Skeletal muscle satellite cell (primary cell): ENCODE measurements at regions not wholly inside any gene's neighbourhood (a gene's known extent, or its start where the extent isn't known, plus 50 kb on each side); places are given as distances from the start of the nearest gene placed in this dataset.

Experiments
- H3K27me3 ChIP-seq: 2 replicates; pipeline ENCODE4 v1.7.0; 2013; ENCODE audit warnings: low read length; ENCODE audit not compliant: control insufficient read depth, insufficient read depth
- H3K36me3 ChIP-seq: 2 replicates; pipeline ENCODE4 v1.7.0; 2013; ENCODE audit warnings: mild to moderate bottlenecking, control low read depth, low read length; ENCODE audit not compliant: insufficient read depth
- H3K4me1 ChIP-seq: 2 replicates; pipeline ENCODE4 v1.7.0; 2013; ENCODE audit warnings: low read length; ENCODE audit not compliant: control insufficient read depth, insufficient read depth
- H3K4me2 ChIP-seq: 2 replicates; pipeline ENCODE4 v1.7.0; 2013; ENCODE audit warnings: mild to moderate bottlenecking, low read length
- H3K4me3 ChIP-seq: 2 replicates; pipeline ENCODE4 v1.7.0; 2013; ENCODE audit warnings: low read length
- H3K9ac ChIP-seq: 2 replicates; pipeline ENCODE4 v1.7.0; 2013; ENCODE audit warnings: mild to moderate bottlenecking, low read depth, low read length, moderate library complexity
- H3K9me3 ChIP-seq: replicated peaks from 2 replicates; pipeline ENCODE4 v1.7.0; 2013; ENCODE audit warnings: mild to moderate bottlenecking, control low read depth, low read length

DNA sequence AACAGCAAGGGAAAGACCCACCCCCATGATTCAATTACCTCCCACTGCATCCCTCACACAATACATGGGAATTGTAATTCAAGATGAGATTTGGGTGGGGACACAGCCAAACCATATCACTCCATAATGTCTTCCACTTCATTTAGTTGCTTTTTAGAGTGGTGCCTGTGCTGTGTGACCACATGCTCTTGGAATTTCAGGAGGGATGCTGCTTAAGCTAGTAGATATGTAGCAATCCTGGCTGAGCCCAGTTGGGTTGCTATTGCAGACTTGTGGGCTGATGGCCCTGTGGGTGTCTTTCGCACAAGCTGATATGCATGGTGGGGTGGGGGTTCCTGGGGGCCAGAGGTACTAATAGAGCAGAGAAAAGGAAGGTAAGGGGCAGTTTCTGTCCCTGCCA, 160.4 kb upstream of the SYT6 start:
- H3K4me1 ChIP-seq = peaks cover 5% of the 10 kb centered on the region
- H3K4me2 ChIP-seq = no peak overlapping the region
- H3K9me3 ChIP-seq = no peaks in the 10 kb centered on the region
- no peaks in the 10 kb centered on the region for H3K27me3 ChIP-seq
- H3K9ac ChIP-seq = no peak overlapping the region
- H3K4me3 ChIP-seq = no peak overlapping the region
- H3K36me3 ChIP-seq = no peaks in the 10 kb centered on the region

- Histone ChIP-seq H3K9ac (no peak overlapping the region), H3K9me3 (no peaks in the 10 kb centered on the region), H3K36me3 (no peaks in the 10 kb centered on the region), H3K4me1 (no peaks in the 10 kb centered on the region), H3K4me3 (no peak overlapping the region), H3K27me3 (no peaks in the 10 kb centered on the region), H3K4me2 (no peak overlapping the region)
Observed at GRCh38 chr1:114310695-114311271, 157.1 kb upstream of the SYT6 start.

DNA sequence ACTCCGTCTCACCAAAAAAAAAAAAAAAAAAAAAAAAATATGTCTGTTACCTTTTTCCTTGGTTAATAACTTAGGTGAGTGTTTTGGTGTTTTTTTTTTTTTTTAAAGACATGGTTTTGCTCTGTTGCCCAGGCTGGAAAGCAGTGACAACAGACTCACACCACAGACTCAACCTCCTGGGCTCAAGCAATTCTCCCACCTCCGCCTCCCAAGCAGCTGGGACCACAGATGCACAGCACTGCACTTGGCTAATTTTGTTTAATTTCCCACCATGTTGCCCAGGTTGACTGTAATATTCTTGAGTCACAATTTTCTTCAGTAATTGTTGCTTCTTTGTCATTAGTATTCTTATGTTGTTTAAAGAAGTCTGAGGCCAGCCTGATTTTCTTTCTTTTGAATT, 149.2 kb upstream of the SYT6 start:
- H3K36me3 ChIP-seq = no peaks in the 10 kb centered on the region
- H3K4me3 ChIP-seq = no peak overlapping the region
- H3K9me3 ChIP-seq = no peaks in the 10 kb centered on the region
- H3K9ac ChIP-seq = no peak overlapping the region
- no peak overlapping the region for H3K4me2 ChIP-seq
- peaks cover 7% of the 10 kb centered on the region for H3K27me3 ChIP-seq
- H3K4me1 ChIP-seq = no peaks in the 10 kb centered on the region

- H3K4me3 ChIP-seq = no peak overlapping the region
- H3K36me3 ChIP-seq = no peaks in the 10 kb centered on the region
- H3K4me1 ChIP-seq = no peaks in the 10 kb centered on the region
- H3K27me3 ChIP-seq = peaks cover 7% of the 10 kb centered on the region
- no peaks in the 10 kb centered on the region for H3K9me3 ChIP-seq
- H3K9ac ChIP-seq = no peak overlapping the region
- no peak overlapping the region for H3K4me2 ChIP-seq
Observed at GRCh38 chr1:114299331-114299975, 145.8 kb upstream of the SYT6 start.

DNA sequence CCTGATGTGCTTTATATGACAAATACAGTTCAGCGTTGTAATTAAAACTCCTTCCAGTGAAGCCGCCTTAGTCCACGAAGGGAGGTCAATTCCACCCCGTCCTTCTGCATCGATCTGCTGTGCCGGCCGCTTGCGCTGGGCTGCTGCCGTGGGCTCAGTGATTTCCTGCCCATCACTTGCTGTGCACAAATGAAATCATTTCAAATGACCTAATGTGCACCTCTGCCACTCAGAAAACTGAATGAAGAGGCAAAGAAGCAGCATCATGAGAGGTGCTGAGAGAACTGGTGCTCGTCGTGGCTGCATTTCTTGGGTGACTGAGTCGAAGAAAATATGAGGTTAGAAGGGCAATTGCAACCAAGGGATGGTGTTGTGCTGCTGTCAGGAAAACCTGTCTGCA, 144.3 kb upstream of the SYT6 start:
- no peak overlapping the region for H3K4me3 ChIP-seq
- H3K4me1 ChIP-seq = no peaks in the 10 kb centered on the region
- H3K9ac ChIP-seq = no peak overlapping the region
- peaks cover 12% of the 10 kb centered on the region for H3K27me3 ChIP-seq
- H3K4me2 ChIP-seq = no peak overlapping the region
- no peaks in the 10 kb centered on the region for H3K36me3 ChIP-seq
- no peaks in the 10 kb centered on the region for H3K9me3 ChIP-seq

GRCh38 chr1:114296413-114296812, 142.7 kb upstream of the SYT6 start:
- H3K4me3 ChIP-seq = no peak overlapping the region
- H3K4me2 ChIP-seq = no peak overlapping the region
- H3K9ac ChIP-seq = no peak overlapping the region
- no peaks in the 10 kb centered on the region for H3K36me3 ChIP-seq
- no peaks in the 10 kb centered on the region for H3K4me1 ChIP-seq
- peaks cover 12% of the 10 kb centered on the region for H3K27me3 ChIP-seq
- no peaks in the 10 kb centered on the region for H3K9me3 ChIP-seq

GRCh38 chr1:114295321-114295720, 141.7 kb upstream of the SYT6 start:
- Histone ChIP-seq H3K4me3 (no peak overlapping the region), H3K4me2 (no peak overlapping the region), H3K4me1 (no peaks in the 10 kb centered on the region), H3K9ac (no peak overlapping the region), H3K36me3 (no peaks in the 10 kb centered on the region), H3K27me3 (peaks cover 9% of the 10 kb centered on the region), H3K9me3 (no peaks in the 10 kb centered on the region)

DNA sequence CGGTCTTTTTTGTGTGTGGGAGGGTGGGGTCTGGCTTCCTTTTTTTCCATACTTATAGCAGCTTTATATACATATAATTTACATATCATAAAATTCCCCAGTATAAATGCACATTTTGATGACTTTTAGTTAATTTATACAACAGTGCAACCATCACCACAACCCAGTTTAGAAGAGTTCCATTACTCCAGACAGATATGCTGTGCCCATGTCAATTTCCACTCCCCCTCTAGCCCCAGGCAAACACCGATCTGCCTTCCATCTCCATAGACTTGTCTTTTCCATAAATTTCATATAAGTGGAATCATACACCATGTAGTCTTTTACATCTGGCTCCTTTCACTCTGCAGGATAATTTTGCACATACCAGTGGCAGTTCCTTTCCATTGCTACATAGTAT, 139.2 kb upstream of the SYT6 start:
- peaks cover 5% of the 10 kb centered on the region for H3K27me3 ChIP-seq
- H3K4me2 ChIP-seq = no peak overlapping the region
- H3K4me1 ChIP-seq = no peaks in the 10 kb centered on the region
- H3K36me3 ChIP-seq = no peaks in the 10 kb centered on the region
- H3K9me3 ChIP-seq = no peaks in the 10 kb centered on the region
- no peak overlapping the region for H3K9ac ChIP-seq
- H3K4me3 ChIP-seq = no peak overlapping the region

DNA sequence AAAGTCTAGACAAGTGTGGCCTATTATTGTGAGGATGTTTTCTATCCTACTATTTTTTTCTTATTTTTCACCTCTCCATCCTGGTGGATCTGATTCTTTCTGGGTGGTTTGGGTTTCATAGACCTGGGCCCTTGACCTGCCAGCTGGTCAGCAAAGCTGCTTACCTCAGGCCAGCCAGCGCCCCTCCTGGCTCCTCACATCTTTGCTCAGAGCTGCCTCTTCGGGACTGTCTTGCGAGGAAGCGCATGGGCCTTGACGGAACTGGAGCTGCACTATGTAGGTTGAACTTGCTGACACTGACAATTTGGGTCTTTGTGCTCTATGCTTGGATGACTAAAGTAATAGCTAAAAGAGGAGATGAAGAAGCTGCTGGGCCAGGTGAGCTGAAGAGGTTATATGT, 138.5 kb upstream of the SYT6 start:
- Histone ChIP-seq H3K27me3 (peaks cover 5% of the 10 kb centered on the region), H3K9me3 (no peaks in the 10 kb centered on the region), H3K4me2 (no peak overlapping the region), H3K36me3 (no peaks in the 10 kb centered on the region), H3K9ac (no peak overlapping the region), H3K4me1 (no peaks in the 10 kb centered on the region), H3K4me3 (no peak overlapping the region)

GRCh38 chr1:114290776-114291175, 137.1 kb upstream of the SYT6 start:
- H3K4me1 ChIP-seq = no peaks in the 10 kb centered on the region
- H3K4me3 ChIP-seq = no peak overlapping the region
- no peak overlapping the region for H3K4me2 ChIP-seq
- H3K9ac ChIP-seq = no peak overlapping the region
- H3K36me3 ChIP-seq = no peaks in the 10 kb centered on the region
- H3K9me3 ChIP-seq = no peaks in the 10 kb centered on the region
- H3K27me3 ChIP-seq = peaks cover 5% of the 10 kb centered on the region

DNA sequence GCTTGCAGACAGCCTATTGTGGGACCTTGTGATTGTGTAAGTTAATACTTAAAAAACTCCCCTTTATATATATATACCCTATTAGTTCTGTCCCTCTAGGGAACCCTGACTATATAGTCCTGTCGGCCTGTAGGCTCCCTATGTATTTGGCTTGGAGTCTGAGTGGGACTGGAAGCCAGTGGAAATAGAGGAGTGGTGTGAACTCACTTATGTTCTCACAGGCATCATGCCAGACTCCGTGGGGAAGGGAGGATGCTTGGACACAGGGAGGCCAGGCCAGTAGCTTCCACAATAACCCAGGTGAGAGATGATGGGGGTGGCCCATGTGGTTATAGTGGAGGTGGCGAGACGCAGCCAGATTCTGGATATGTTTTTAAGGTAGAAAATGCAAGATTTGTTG, 136.7 kb upstream of the SYT6 start:
- Histone ChIP-seq H3K4me2 (no peak overlapping the region), H3K27me3 (peaks cover 5% of the 10 kb centered on the region), H3K9me3 (no peaks in the 10 kb centered on the region), H3K9ac (no peak overlapping the region), H3K4me1 (no peaks in the 10 kb centered on the region), H3K4me3 (no peak overlapping the region), H3K36me3 (no peaks in the 10 kb centered on the region)

DNA sequence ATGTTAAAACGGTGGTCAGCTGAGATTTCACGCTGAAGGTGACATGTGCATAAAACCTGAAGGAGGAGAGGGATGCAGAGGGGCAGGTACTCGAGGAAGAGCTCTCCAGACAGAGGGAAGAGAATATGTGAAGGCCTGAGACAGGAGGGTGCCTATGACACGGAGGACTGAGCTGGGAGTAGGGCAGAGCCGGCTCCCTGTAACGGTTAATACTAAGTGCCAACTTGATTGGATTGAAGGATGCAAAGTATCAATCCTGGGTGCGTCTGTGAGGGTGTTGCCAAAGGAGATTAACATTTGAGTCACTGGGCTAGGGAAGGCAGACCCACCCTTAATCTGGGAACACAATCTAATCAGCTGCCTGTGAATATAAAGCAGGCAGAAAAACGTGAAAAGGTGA, 136.2 kb upstream of the SYT6 start:
- H3K4me1 ChIP-seq = no peaks in the 10 kb centered on the region
- no peak overlapping the region for H3K9ac ChIP-seq
- H3K9me3 ChIP-seq = no peaks in the 10 kb centered on the region
- H3K4me3 ChIP-seq = no peak overlapping the region
- H3K4me2 ChIP-seq = no peak overlapping the region
- peaks cover 7% of the 10 kb centered on the region for H3K27me3 ChIP-seq
- no peaks in the 10 kb centered on the region for H3K36me3 ChIP-seq
